GM23338 (cell line): ENCODE measurements at regions not wholly inside any gene's neighbourhood (a gene's known extent, or its start where the extent isn't known, plus 50 kb on each side); places are given as distances from the start of the nearest gene placed in this dataset.

ENCODE experiments used
- ATAC-seq: fragments of 200-7000 bp; cut with Tn5 transposase; 3 replicates; pipeline ENCODE4 v1.9.1; 2020
- DNase-seq: peaks from one replicate; pipeline ENCODE4 v3.0.0-alpha.2; 2015; ENCODE audit warnings: low spot score
- H2AFZ ChIP-seq: fragments of 200-600 bp; sonication (generic); 2 replicates; pipeline ENCODE4 v1.8.0; 2016; ENCODE audit warnings: antibody characterized with exemption, mild to moderate bottlenecking, moderate library complexity
- H3F3A ChIP-seq: fragments of 200-600 bp; sonication (generic); replicated peaks from 2 replicates; pipeline ENCODE4 v1.8.0; 2017; ENCODE audit warnings: antibody characterized with exemption, mixed run types, low read depth
- H3K27ac ChIP-seq: fragments of 200-600 bp; sonication (generic); 2 replicates; pipeline ENCODE4 v1.6.1; 2016; ENCODE audit warnings: low read depth
- H3K27me3 ChIP-seq: fragments of 200-600 bp; sonication (generic); 2 replicates; pipeline ENCODE4 v1.8.0; 2016; ENCODE audit warnings: mild to moderate bottlenecking, mixed run types, moderate library complexity; ENCODE audit not compliant: insufficient read depth
- H3K36me3 ChIP-seq: fragments of 200-600 bp; sonication (generic); 2 replicates; pipeline ENCODE4 v1.8.0; 2016; ENCODE audit warnings: mild to moderate bottlenecking; ENCODE audit not compliant: insufficient read depth
- H3K4me1 ChIP-seq: fragments of 200-600 bp; sonication (generic); 2 replicates; pipeline ENCODE4 v1.8.0; 2016; ENCODE audit warnings: mild to moderate bottlenecking, moderate library complexity; ENCODE audit not compliant: insufficient read depth
- H3K4me2 ChIP-seq: fragments of 200-600 bp; sonication (generic); 2 replicates; pipeline ENCODE4 v1.7.1; 2017; ENCODE audit warnings: mixed run types
- H3K4me3 ChIP-seq: fragments of 200-600 bp; sonication (generic); 2 replicates; pipeline ENCODE4 v1.6.1; 2016; ENCODE audit warnings: mixed run types
- H3K79me2 ChIP-seq: fragments of 200-600 bp; sonication (generic); replicated peaks from 2 replicates; pipeline ENCODE4 v1.8.0; 2017; ENCODE audit warnings: mild to moderate bottlenecking; ENCODE audit not compliant: insufficient read depth
- H3K9me2 ChIP-seq: fragments of 200-600 bp; sonication (generic); 2 replicates; pipeline ENCODE4 v1.8.0; 2017; ENCODE audit not compliant: insufficient read depth
- H4K20me1 ChIP-seq: fragments of 200-600 bp; sonication (generic); replicated peaks from 2 replicates; pipeline ENCODE4 v1.8.0; 2017; ENCODE audit warnings: mild to moderate bottlenecking; ENCODE audit not compliant: insufficient read depth
- H3K27ac Mint-ChIP-seq: 2 replicates; pipeline ENCODE4 v1.8.0; 2020; ENCODE audit warnings: inconsistent platforms, mild to moderate bottlenecking, moderate library complexity, mixed read lengths
- H3K27me3 Mint-ChIP-seq: 3 replicates; pipeline ENCODE4 v1.8.0; 2022; ENCODE audit warnings: low read depth, mild to moderate bottlenecking, moderate library complexity, mixed read lengths, inconsistent platforms; ENCODE audit not compliant: insufficient read depth, poor library complexity
- H3K36me3 Mint-ChIP-seq: 3 replicates; pipeline ENCODE4 v1.8.0; 2021; ENCODE audit warnings: low read depth, mild to moderate bottlenecking, inconsistent platforms, moderate library complexity, mixed read lengths
- H3K4me1 Mint-ChIP-seq: 3 replicates; pipeline ENCODE4 v1.8.0; 2020; ENCODE audit warnings: mild to moderate bottlenecking, inconsistent platforms, mixed read lengths
- H3K4me3 Mint-ChIP-seq: 3 replicates; pipeline ENCODE4 v1.8.0; 2021; ENCODE audit warnings: moderate library complexity, mild to moderate bottlenecking, inconsistent platforms, mixed read lengths
- H3K9me3 Mint-ChIP-seq: 3 replicates; pipeline ENCODE4 v1.8.0; 2020; ENCODE audit warnings: moderate library complexity, mild to moderate bottlenecking, inconsistent platforms, mixed read lengths
- STAT1 ChIP-seq: IDR thresholded peaks from one replicate; pipeline ENCODE4 v1.6.1; 2016; ENCODE audit warnings: antibody characterized with exemption; ENCODE audit not compliant: unreplicated experiment
- ZNF114 ChIP-seq: fragments of 250-450 bp; sonication (Bioruptor Pico); IDR thresholded peaks from 2 replicates; pipeline ENCODE4 v1.5.0; 2020; ENCODE audit warnings: mild to moderate bottlenecking, moderate library complexity
- TF ChIP-seq, protein P1 (sequence below): fragments of 250-450 bp; sonication (Bioruptor Pico); IDR thresholded peaks from 2 replicates; pipeline ENCODE4 v1.5.0; 2020; ENCODE audit warnings: mild to moderate bottlenecking, moderate library complexity
- TF ChIP-seq, protein P2 (sequence below): IDR thresholded peaks from one replicate; pipeline ENCODE4 v1.6.1; 2018; ENCODE audit warnings: antibody characterized with exemption; ENCODE audit not compliant: unreplicated experiment

DNA sequence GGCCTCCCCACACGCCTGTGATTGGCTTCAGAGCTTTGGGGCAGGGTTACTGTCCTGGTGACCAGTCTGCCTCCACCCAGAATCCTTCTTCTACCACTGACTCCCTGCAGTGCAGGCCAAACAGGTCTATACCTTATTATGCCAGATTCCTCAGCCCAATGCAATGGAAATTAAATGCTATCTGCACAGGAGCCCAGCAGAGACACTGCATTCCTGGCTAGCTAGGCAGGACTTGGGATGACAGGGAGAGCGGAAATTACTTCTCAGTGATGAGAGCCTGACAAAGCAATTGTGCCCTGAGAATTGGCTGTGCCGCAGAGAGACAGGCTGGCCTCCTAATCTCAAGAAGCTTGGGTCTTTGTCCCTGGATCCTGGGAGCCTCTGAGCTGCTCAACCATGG lies 143.8 kb upstream of the NCAM1 start (continued):
- TF ChIP-seq, protein P1, sequence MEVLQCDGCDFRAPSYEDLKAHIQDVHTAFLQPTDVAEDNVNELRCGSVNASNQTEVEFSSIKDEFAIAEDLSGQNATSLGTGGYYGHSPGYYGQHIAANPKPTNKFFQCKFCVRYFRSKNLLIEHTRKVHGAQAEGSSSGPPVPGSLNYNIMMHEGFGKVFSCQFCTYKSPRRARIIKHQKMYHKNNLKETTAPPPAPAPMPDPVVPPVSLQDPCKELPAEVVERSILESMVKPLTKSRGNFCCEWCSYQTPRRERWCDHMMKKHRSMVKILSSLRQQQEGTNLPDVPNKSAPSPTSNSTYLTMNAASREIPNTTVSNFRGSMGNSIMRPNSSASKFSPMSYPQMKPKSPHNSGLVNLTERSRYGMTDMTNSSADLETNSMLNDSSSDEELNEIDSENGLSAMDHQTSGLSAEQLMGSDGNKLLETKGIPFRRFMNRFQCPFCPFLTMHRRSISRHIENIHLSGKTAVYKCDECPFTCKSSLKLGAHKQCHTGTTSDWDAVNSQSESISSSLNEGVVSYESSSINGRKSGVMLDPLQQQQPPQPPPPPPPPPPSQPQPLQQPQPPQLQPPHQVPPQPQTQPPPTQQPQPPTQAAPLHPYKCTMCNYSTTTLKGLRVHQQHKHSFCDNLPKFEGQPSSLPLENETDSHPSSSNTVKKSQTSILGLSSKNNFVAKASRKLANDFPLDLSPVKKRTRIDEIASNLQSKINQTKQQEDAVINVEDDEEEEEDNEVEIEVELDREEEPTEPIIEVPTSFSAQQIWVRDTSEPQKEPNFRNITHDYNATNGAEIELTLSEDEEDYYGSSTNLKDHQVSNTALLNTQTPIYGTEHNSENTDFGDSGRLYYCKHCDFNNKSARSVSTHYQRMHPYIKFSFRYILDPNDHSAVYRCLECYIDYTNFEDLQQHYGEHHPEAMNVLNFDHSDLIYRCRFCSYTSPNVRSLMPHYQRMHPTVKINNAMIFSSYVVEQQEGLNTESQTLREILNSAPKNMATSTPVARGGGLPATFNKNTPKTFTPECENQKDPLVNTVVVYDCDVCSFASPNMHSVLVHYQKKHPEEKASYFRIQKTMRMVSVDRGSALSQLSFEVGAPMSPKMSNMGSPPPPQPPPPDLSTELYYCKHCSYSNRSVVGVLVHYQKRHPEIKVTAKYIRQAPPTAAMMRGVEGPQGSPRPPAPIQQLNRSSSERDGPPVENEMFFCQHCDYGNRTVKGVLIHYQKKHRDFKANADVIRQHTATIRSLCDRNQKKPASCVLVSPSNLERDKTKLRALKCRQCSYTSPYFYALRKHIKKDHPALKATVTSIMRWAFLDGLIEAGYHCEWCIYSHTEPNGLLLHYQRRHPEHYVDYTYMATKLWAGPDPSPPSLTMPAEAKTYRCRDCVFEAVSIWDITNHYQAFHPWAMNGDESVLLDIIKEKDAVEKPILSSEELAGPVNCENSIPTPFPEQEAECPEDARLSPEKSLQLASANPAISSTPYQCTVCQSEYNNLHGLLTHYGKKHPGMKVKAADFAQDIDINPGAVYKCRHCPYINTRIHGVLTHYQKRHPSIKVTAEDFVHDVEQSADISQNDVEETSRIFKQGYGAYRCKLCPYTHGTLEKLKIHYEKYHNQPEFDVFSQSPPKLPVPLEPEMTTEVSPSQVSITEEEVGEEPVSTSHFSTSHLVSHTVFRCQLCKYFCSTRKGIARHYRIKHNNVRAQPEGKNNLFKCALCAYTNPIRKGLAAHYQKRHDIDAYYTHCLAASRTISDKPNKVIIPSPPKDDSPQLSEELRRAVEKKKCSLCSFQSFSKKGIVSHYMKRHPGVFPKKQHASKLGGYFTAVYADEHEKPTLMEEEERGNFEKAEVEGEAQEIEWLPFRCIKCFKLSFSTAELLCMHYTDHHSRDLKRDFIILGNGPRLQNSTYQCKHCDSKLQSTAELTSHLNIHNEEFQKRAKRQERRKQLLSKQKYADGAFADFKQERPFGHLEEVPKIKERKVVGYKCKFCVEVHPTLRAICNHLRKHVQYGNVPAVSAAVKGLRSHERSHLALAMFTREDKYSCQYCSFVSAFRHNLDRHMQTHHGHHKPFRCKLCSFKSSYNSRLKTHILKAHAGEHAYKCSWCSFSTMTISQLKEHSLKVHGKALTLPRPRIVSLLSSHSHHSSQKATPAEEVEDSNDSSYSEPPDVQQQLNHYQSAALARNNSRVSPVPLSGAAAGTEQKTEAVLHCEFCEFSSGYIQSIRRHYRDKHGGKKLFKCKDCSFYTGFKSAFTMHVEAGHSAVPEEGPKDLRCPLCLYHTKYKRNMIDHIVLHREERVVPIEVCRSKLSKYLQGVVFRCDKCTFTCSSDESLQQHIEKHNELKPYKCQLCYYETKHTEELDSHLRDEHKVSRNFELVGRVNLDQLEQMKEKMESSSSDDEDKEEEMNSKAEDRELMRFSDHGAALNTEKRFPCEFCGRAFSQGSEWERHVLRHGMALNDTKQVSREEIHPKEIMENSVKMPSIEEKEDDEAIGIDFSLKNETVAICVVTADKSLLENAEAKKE, result no peak
- TF ChIP-seq, protein P2, sequence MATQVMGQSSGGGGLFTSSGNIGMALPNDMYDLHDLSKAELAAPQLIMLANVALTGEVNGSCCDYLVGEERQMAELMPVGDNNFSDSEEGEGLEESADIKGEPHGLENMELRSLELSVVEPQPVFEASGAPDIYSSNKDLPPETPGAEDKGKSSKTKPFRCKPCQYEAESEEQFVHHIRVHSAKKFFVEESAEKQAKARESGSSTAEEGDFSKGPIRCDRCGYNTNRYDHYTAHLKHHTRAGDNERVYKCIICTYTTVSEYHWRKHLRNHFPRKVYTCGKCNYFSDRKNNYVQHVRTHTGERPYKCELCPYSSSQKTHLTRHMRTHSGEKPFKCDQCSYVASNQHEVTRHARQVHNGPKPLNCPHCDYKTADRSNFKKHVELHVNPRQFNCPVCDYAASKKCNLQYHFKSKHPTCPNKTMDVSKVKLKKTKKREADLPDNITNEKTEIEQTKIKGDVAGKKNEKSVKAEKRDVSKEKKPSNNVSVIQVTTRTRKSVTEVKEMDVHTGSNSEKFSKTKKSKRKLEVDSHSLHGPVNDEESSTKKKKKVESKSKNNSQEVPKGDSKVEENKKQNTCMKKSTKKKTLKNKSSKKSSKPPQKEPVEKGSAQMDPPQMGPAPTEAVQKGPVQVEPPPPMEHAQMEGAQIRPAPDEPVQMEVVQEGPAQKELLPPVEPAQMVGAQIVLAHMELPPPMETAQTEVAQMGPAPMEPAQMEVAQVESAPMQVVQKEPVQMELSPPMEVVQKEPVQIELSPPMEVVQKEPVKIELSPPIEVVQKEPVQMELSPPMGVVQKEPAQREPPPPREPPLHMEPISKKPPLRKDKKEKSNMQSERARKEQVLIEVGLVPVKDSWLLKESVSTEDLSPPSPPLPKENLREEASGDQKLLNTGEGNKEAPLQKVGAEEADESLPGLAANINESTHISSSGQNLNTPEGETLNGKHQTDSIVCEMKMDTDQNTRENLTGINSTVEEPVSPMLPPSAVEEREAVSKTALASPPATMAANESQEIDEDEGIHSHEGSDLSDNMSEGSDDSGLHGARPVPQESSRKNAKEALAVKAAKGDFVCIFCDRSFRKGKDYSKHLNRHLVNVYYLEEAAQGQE, result no peak

DNA sequence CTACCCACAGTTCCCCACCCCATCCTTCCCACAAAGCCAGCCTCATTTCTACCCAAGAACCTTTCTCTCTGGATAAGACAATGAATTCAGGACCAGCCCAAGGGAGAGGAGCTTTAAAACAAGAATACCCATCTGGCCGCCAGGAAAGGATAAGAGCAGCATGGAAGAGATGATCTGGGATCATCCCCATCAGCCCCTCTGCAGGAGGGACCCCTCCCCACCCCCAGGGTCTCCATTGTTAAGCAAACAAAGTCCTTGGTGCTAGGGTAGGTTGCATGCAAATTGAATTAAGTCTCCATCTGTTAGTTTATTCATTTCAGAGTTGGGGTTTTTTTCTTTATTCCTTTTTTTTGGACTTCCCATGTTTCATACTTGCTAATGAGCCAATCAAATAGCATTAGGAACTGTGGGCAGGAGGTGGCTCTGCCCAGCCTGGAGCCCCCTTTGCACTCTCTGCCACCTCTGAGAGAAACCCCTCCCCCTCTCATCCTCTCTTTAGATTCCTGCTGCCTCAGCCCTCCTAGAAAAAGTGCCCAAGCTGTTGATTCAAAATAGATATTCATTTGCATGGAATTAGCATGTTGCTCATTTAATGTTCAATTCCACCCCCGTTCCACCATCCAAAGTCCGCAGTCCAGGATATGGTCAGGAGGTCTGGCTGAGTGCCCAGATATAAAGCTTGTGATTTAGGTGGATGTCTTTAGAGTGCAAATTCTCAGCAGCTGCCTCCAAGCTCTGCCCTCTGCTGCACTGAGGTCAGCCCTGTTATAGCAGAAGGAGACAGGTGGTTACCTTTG lies 138.5 kb upstream of the NCAM1 start:
- peaks cover 43% of the 10 kb centered on the region for H3K4me1 ChIP-seq
- H3K79me2 ChIP-seq, result no peaks in the 10 kb centered on the region
- H3K27ac ChIP-seq, result peak overlapping the region; percentile 82
- H3K4me1 Mint-ChIP-seq, result peaks cover 65% of the 10 kb centered on the region
- peak overlapping the region; percentile 36 for H3K4me3 Mint-ChIP-seq
- peak; percentile 68 for DNase-seq
- peaks cover 30% of the 10 kb centered on the region for H3K9me2 ChIP-seq
- peak overlapping the region; percentile 48 for H3K4me2 ChIP-seq
- H3K27me3 ChIP-seq, result no peaks in the 10 kb centered on the region
- H3K36me3 ChIP-seq, result peaks cover 8% of the 10 kb centered on the region; the same call in 1 of the 2 replicates
- H3K4me3 ChIP-seq, result peak overlapping the region; percentile 37
- peaks cover 45% of the 10 kb centered on the region for H3K9me3 Mint-ChIP-seq
- H4K20me1 ChIP-seq, result no peaks in the 10 kb centered on the region
- ATAC-seq, result peak; percentile 90
- peaks cover 7% of the 10 kb centered on the region for H3K27me3 Mint-ChIP-seq
- peaks cover 51% of the 10 kb centered on the region for H3K36me3 Mint-ChIP-seq
- H3F3A ChIP-seq, result no peaks in the 10 kb centered on the region
- peak overlapping the region; percentile 45; the same call in 1 of the 2 replicates for H2AFZ ChIP-seq
- peak overlapping the region; percentile 31; the same call in 1 of the 2 replicates for H3K27ac Mint-ChIP-seq
- TF ChIP-seq ZNF114 (peak; percentile 48; the same call in 1 of the 2 replicates), STAT1 (no peak)
- TF ChIP-seq, protein P1, result peak; percentile 97
